B cell (primary cell): ENCODE measurements at regions not wholly inside any gene's neighbourhood (a gene's known extent, or its start where the extent isn't known, plus 50 kb on each side); places are given as distances from the start of the nearest gene placed in this dataset.

Experiments used
- ATAC-seq: fragments of 200-7000 bp; cut with Tn5 transposase; one replicate; pipeline ENCODE4 v1.10.0; 2021; ENCODE audit warnings: low read depth, mild to moderate bottlenecking, moderate number of reproducible peaks, moderate library complexity
- CTCF ChIA-PET: fragments of 350-600 bp; sonication (Branson Sonifier 250); formaldehyde crosslinking; loops from one replicate; lab custom pipeline; 2021; ENCODE audit warnings: antibody characterized with exemption, inconsistent platforms; lab: Charles Lee
- POLR2A ChIA-PET: fragments of 350-600 bp; sonication (Branson Sonifier 250); formaldehyde crosslinking; loops from one replicate; lab custom pipeline; 2021; ENCODE audit warnings: antibody characterized with exemption; lab: Charles Lee
- DNase-seq: peaks from one replicate; pipeline ENCODE4 v3.0.0; 2013
- H2AFZ ChIP-seq: 2 replicates; pipeline ENCODE4 v1.6.1; 2012; ENCODE audit warnings: mild to moderate bottlenecking, low read depth, low read length; ENCODE audit not compliant: insufficient read depth, poor library complexity, severe bottlenecking
- H3K27ac ChIP-seq, 2 donors: 1 replicate in 1 of 2; 2 replicates in 1 of 2; pipeline ENCODE4 v1.5.1; 2012 to 2013; ENCODE audit warnings: low read length in 2 of 2, mild to moderate bottlenecking in 2 of 2, moderate library complexity in 1 of 2
- H3K27me3 ChIP-seq, 4 experiments: fragments of 200-600 bp in 1 of 4; sonication (generic) in 1 of 4; replicated peaks in 1 of 4; 1 replicate in 2 of 4; 2 replicates in 2 of 4; pipeline versions ENCODE4 v1.6.1 to v1.7.0; 2013 to 2016; ENCODE audit warnings: low read length in 3 of 4, mild to moderate bottlenecking in 2 of 4, mixed read lengths in 1 of 4, moderate library complexity in 1 of 4; ENCODE audit not compliant: insufficient read depth in 4 of 4, control insufficient read depth in 3 of 4; ENCODE audit errors: control extremely low read depth in 1 of 4
- H3K36me3 ChIP-seq, 2 experiments: replicated peaks in 1 of 2; 1 replicate in 1 of 2; 2 replicates in 1 of 2; pipeline versions ENCODE4 v1.6.1 to v1.7.1; 2013; ENCODE audit warnings: low read length in 1 of 2; ENCODE audit not compliant: insufficient read depth in 2 of 2, control insufficient read depth in 1 of 2; ENCODE audit errors: control extremely low read depth in 1 of 2, extremely low read depth in 1 of 2
- H3K4me1 ChIP-seq, 2 donors: fragments of 200-600 bp in 1 of 2; sonication (generic) in 1 of 2; 1 replicate in 1 of 2; 2 replicates in 1 of 2; pipeline versions ENCODE4 v1.5.1 to v1.6.1; 2013 to 2017; ENCODE audit warnings: low read length in 2 of 2; ENCODE audit not compliant: control insufficient read depth in 2 of 2, insufficient read depth in 2 of 2
- H3K4me2 ChIP-seq: replicated peaks from 2 replicates; pipeline ENCODE3; 2012; ENCODE audit warnings: mild to moderate bottlenecking, low read depth, low read length; ENCODE audit not compliant: poor library complexity, severe bottlenecking
- H3K4me3 ChIP-seq, 5 experiments: fragments of 200-600 bp in 1 of 5; sonication (generic) in 1 of 5; 1 replicate in 3 of 5; 2 replicates in 2 of 5; pipeline versions ENCODE4 v1.5.1 to v1.7.0; 2011 to 2016; ENCODE audit warnings: low read length in 4 of 5, mild to moderate bottlenecking in 4 of 5, low read depth in 2 of 5, control low read depth in 1 of 5, moderate library complexity in 1 of 5; ENCODE audit not compliant: insufficient read depth in 1 of 5; ENCODE audit errors: control extremely low read depth in 1 of 5, extremely low read depth in 1 of 5
- H3K79me2 ChIP-seq: fragments of 200-600 bp; sonication (generic); one replicate; pipeline ENCODE4 v1.6.0; 2016; ENCODE audit warnings: low read length; ENCODE audit not compliant: control insufficient read depth, insufficient read depth
- H3K9ac ChIP-seq: fragments of 200-600 bp; sonication (generic); 2 replicates; pipeline ENCODE4 v1.6.1; 2017; ENCODE audit warnings: mild to moderate bottlenecking, low read length, moderate library complexity
- H3K9me3 ChIP-seq, 3 donors: one replicate each; pipeline versions ENCODE4 v1.6.1 to v1.7.1; 2013; ENCODE audit warnings: low read length in 2 of 3; ENCODE audit not compliant: control insufficient read depth in 2 of 3, insufficient read depth in 1 of 3; ENCODE audit errors: control extremely low read depth in 1 of 3
- H4K20me1 ChIP-seq: 2 replicates; pipeline ENCODE4 v1.6.0; 2012; ENCODE audit warnings: mild to moderate bottlenecking, low read length; ENCODE audit not compliant: insufficient read depth, control insufficient read depth, poor library complexity, severe bottlenecking
- H3K27ac Mint-ChIP-seq: one replicate; pipeline ENCODE4 v1.8.0; 2021; ENCODE audit warnings: mixed read lengths
- H3K27me3 Mint-ChIP-seq: one replicate; pipeline ENCODE4 v1.8.0; 2021; ENCODE audit warnings: mixed read lengths
- H3K4me1 Mint-ChIP-seq: one replicate; pipeline ENCODE4 v1.8.0; 2021; ENCODE audit warnings: mixed read lengths
- H3K4me3 Mint-ChIP-seq: one replicate; pipeline ENCODE4 v1.8.0; 2021; ENCODE audit warnings: mixed read lengths
- H3K9me3 Mint-ChIP-seq: one replicate; pipeline ENCODE4 v1.8.0; 2022; ENCODE audit warnings: mixed read lengths; ENCODE audit not compliant: insufficient read depth
- CTCF ChIP-seq: fragments of 200-600 bp; IDR thresholded peaks from one replicate; pipeline ENCODE4 v1.8.0; 2022; ENCODE audit warnings: antibody characterized with exemption, mild to moderate bottlenecking
- EZH2 ChIP-seq: IDR thresholded peaks from 2 replicates; pipeline ENCODE4 v1.6.1; 2012; ENCODE audit warnings: borderline replicate concordance, low read depth, mild to moderate bottlenecking, moderate library complexity, low read length; ENCODE audit not compliant: insufficient read depth, poor library complexity, severe bottlenecking
- WGBS: methylation state at CpG from one replicate; pipeline ENCODE4 v1.1.5; 2013; ENCODE audit warnings: missing lambda C conversion rate; ENCODE audit not compliant: insufficient coverage; 5-methylcytosine and 5-hydroxymethylcytosine counted together
- intact Hi-C: fragments of 100-400 bp; cut with micrococcal nuclease; formaldehyde crosslinking; loops from one replicate; pipeline ENCODE4 v1.10.0; 2022

DNA sequence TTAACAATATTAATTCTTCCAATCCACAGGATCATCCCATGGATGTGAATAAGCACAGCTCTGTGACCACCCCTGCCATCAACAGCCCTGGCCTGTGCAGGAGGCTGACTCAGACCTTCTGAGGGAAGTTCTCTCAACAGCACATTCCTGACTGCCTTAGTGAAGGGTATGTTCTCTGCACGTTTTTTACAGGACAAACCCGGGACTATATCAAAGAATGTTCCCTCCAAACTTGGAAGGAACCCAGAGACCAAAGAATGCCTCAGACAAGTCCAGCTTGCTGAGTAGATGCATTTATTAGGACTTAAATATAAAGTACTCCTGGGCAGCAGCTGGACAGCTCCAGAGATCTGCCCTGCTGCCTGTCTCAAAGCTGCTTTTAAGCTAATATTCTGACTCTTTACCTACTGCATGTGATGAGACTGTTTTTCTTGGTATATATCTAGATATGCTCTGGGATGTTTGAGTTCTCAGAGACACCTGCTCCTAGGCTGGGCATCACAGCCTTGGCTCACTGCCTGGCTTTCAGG, 1127.8 kb upstream of the PRKX start:
- ATAC-seq (no peak), DNase-seq (no peak)
- Mint-ChIP-seq H3K9me3 (no peaks in the 10 kb centered on the region), H3K27me3 (no peaks in the 10 kb centered on the region), H3K4me1 (no peaks in the 10 kb centered on the region), H3K4me3 (no peak overlapping the region), H3K27ac (no peak overlapping the region)
- H4K20me1 ChIP-seq, result no peaks in the 10 kb centered on the region
- H3K4me2 ChIP-seq, result no peak overlapping the region
- POLR2A ChIA-PET, result no interaction called here
- no peaks in the 10 kb centered on the region for H3K79me2 ChIP-seq
- no peaks in the 10 kb centered on the region for H3K27me3 ChIP-seq
- no peaks in the 10 kb centered on the region for H3K4me1 ChIP-seq
- no peak overlapping the region for H3K27ac ChIP-seq
- H3K36me3 ChIP-seq, result no peaks in the 10 kb centered on the region
- no peak overlapping the region for H3K9ac ChIP-seq
- no peak overlapping the region for H2AFZ ChIP-seq
- no CpG with 5 or more reads among the region's 2 CpGs for WGBS
- H3K4me3 ChIP-seq, result no peak overlapping the region
- intact Hi-C loops, result no loop called here
- CTCF ChIA-PET, result no interaction called here
- TF ChIP-seq CTCF (no peak), EZH2 (no peak)
- no peaks in the 10 kb centered on the region for H3K9me3 ChIP-seq

- Mint-ChIP-seq H3K9me3 (no peaks in the 10 kb centered on the region), H3K27ac (no peak overlapping the region), H3K27me3 (no peaks in the 10 kb centered on the region), H3K4me3 (no peak overlapping the region), H3K4me1 (no peaks in the 10 kb centered on the region)
- H3K27me3 ChIP-seq, result no peaks in the 10 kb centered on the region
- no peak overlapping the region for H3K9ac ChIP-seq
- H3K27ac ChIP-seq, result no peak overlapping the region
- H3K9me3 ChIP-seq, result no peaks in the 10 kb centered on the region
- H3K4me2 ChIP-seq, result no peak overlapping the region
- intact Hi-C loops, result no loop called here
- H3K79me2 ChIP-seq, result no peaks in the 10 kb centered on the region
- ATAC-seq (no peak), DNase-seq (no peak)
- CTCF ChIA-PET, result no interaction called here
- H3K36me3 ChIP-seq, result no peaks in the 10 kb centered on the region
- H3K4me1 ChIP-seq, result no peaks in the 10 kb centered on the region
- POLR2A ChIA-PET, result no interaction called here
- WGBS, result no CpG with 5 or more reads among the region's 1 CpG
- H4K20me1 ChIP-seq, result no peaks in the 10 kb centered on the region
- no peak overlapping the region for H3K4me3 ChIP-seq
- no peak for TF ChIP-seq EZH2
- TF ChIP-seq CTCF, result no peak
- no peak overlapping the region for H2AFZ ChIP-seq
These were observed 1118.1 kb upstream of the PRKX start for GRCh38 chrX:4831574-4831973.
